Suppressor macrophage treated with lipopolysaccharide for 4 hours (primary cell): ENCODE measurements at regions not wholly inside any gene's neighbourhood (a gene's known extent, or its start where the extent isn't known, plus 50 kb on each side); places are given as distances from the start of the nearest gene placed in this dataset.
"Not testable (repeated sequence)": the region's sequence is repeated elsewhere in the genome, so short reads cannot be mapped to it uniquely, and the experiment has no call there.

ENCODE experiments used
- DNase-seq: peaks from one replicate; pipeline ENCODE4 v3.0.0-alpha.2; 2020

- DNase-seq: no peak
Observed at GRCh38 chr5:125222597-125223240, 476.3 kb upstream of the ZNF608 start.

GRCh38 chr5:125225424-125225823 lies 479.0 kb upstream of the ZNF608 start:
- DNase-seq: no peak

GRCh38 chr5:125226825-125227224 lies 480.4 kb upstream of the ZNF608 start:
- no peak for DNase-seq

GRCh38 chr5:125227333-125228095 lies 481.1 kb upstream of the ZNF608 start:
- DNase-seq: no peak

GRCh38 chr5:125228363-125229070 lies 482.1 kb upstream of the ZNF608 start:
- no peak for DNase-seq

- no peak for DNase-seq
Observed at GRCh38 chr5:125229556-125229955, 483.1 kb upstream of the ZNF608 start.

- no peak for DNase-seq
Observed at GRCh38 chr5:125232779-125233230, 486.4 kb upstream of the ZNF608 start.

GRCh38 chr5:125233944-125234343 lies 487.5 kb upstream of the ZNF608 start:
- no peak for DNase-seq

- no peak for DNase-seq
Observed at GRCh38 chr5:125236007-125236406, 489.6 kb upstream of the ZNF608 start.

- no peak for DNase-seq
Observed at GRCh38 chr5:125236981-125237380, 490.5 kb upstream of the ZNF608 start.

- DNase-seq: no peak
Observed at GRCh38 chr5:125244531-125244930, 498.1 kb upstream of the ZNF608 start.

- DNase-seq: no peak
Observed at GRCh38 chr5:125245216-125245615, 498.8 kb upstream of the ZNF608 start.

- DNase-seq: no peak
Observed at GRCh38 chr5:125249400-125249799, 503.0 kb upstream of the ZNF608 start.

GRCh38 chr5:125251703-125252102 lies 505.3 kb upstream of the ZNF608 start:
- no peak for DNase-seq

- DNase-seq: not testable (repeated sequence)
Observed at GRCh38 chr5:125253634-125254033, 507.2 kb upstream of the ZNF608 start.

- no peak for DNase-seq
Observed at GRCh38 chr5:125254267-125254666, 507.8 kb upstream of the ZNF608 start.

GRCh38 chr5:125256296-125256695 lies 509.9 kb upstream of the ZNF608 start:
- no peak for DNase-seq

- no peak for DNase-seq
Observed at GRCh38 chr5:125257057-125257972, 510.9 kb upstream of the ZNF608 start.

GRCh38 chr5:125257997-125258396 lies 511.6 kb upstream of the ZNF608 start:
- DNase-seq: no peak

GRCh38 chr5:125258615-125259014 lies 512.2 kb upstream of the ZNF608 start:
- DNase-seq: no peak

- DNase-seq: no peak
Observed at GRCh38 chr5:125261505-125262250, 515.2 kb upstream of the ZNF608 start.

GRCh38 chr5:125262782-125263181 lies 516.3 kb upstream of the ZNF608 start:
- DNase-seq: no peak
